Endothelial cell of umbilical vein (primary cell): ENCODE measurements at regions not wholly inside any gene's neighbourhood (a gene's known extent, or its start where the extent isn't known, plus 50 kb on each side); places are given as distances from the start of the nearest gene placed in this dataset.

Source experiments
- BruUV-seq: library from RNA; stranded (reverse); fragments of 400-500 nt; replicated peaks from 2 replicates; lab custom pipeline; 2021; lab: Mats Ljungman, UMichigan
- CTCF ChIA-PET: fragments of 300-600, 350-600 bp; sonication (Branson Sonifier 250); formaldehyde crosslinking; loops from one replicate; lab custom pipeline; 2021; ENCODE audit warnings: antibody characterized with exemption, inconsistent platforms; lab: Charles Lee
- POLR2A ChIA-PET: fragments of 300-600, 350-600 bp; sonication (Branson Sonifier 250); formaldehyde crosslinking; loops from one replicate; lab custom pipeline; 2021; ENCODE audit warnings: antibody characterized with exemption, inconsistent platforms; lab: Charles Lee
- DNase-seq: peaks from one replicate; pipeline ENCODE4 v3.0.0-alpha.2; 2011; ENCODE audit warnings: low read depth, low spot score
- FAIRE-seq: peaks from 2 replicates; lab custom pipeline; 2011; peaks lifted over from hg19 to GRCh38; lab: Jason Lieb, UNC
- H2AFZ ChIP-seq: 2 replicates; pipeline ENCODE4 v1.6.0; 2012; ENCODE audit warnings: low read depth, low read length, control low read depth, inconsistent platforms
- H3K27ac ChIP-seq: 2 replicates; pipeline ENCODE4 v1.5.1; 2011; ENCODE audit warnings: low read depth, mild to moderate bottlenecking, control low read depth, low read length, moderate library complexity; ENCODE audit not compliant: insufficient read depth
- H3K27me3 ChIP-seq, 2 experiments: 2 replicates each; pipeline versions ENCODE4 v1.6.0 to v1.6.1; 2011; ENCODE audit warnings: low read length in 2 of 2, mixed read lengths in 1 of 2; ENCODE audit not compliant: control insufficient read depth in 2 of 2, insufficient read depth in 2 of 2
- H3K36me3 ChIP-seq, 2 experiments: 2 replicates in 1 of 2; 3 replicates in 1 of 2; pipeline ENCODE4 v1.5.1; 2011; ENCODE audit warnings: low read length in 2 of 2, mild to moderate bottlenecking in 1 of 2, moderate library complexity in 1 of 2; ENCODE audit not compliant: control insufficient read depth in 2 of 2, insufficient read depth in 2 of 2; ENCODE audit errors: extremely low read depth in 1 of 2
- H3K4me1 ChIP-seq: 3 replicates; pipeline ENCODE4 v1.5.1; 2011; ENCODE audit warnings: mild to moderate bottlenecking, low read length; ENCODE audit not compliant: control insufficient read depth, insufficient read depth; ENCODE audit errors: extremely low read depth
- H3K4me2 ChIP-seq: 2 replicates; pipeline ENCODE4 v1.6.1; 2011; ENCODE audit warnings: low read length, control low read depth, mixed read lengths; ENCODE audit not compliant: insufficient read depth
- H3K4me3 ChIP-seq, 3 experiments: fragments of 200-600 bp in 1 of 3; sonication (generic), shearing (Covaris generic) in 1 of 3; replicated peaks in 1 of 3; 2 replicates each; pipeline ENCODE4 v1.5.1; 2011 to 2016; ENCODE audit warnings: control low read depth in 3 of 3, low read length in 3 of 3, mild to moderate bottlenecking in 2 of 3, inconsistent platforms in 1 of 3, low read depth in 1 of 3, moderate library complexity in 1 of 3; ENCODE audit not compliant: insufficient read depth in 1 of 3
- H3K79me2 ChIP-seq: 2 replicates; pipeline ENCODE4 v1.6.0; 2012; ENCODE audit warnings: low read length, inconsistent platforms; ENCODE audit not compliant: control insufficient read depth, insufficient read depth
- H3K9ac ChIP-seq: replicated peaks from 2 replicates; pipeline ENCODE3; 2011; ENCODE audit warnings: low read length, control low read depth; ENCODE audit not compliant: insufficient read depth; ENCODE audit errors: extremely low read depth
- H3K9me1 ChIP-seq: replicated peaks from 3 replicates; pipeline ENCODE4 v1.6.0; 2011; ENCODE audit warnings: mild to moderate bottlenecking, low read length; ENCODE audit not compliant: control insufficient read depth, insufficient read depth; ENCODE audit errors: extremely low read depth
- H3K9me3 ChIP-seq: replicated peaks from 2 replicates; pipeline ENCODE4 v1.5.1; 2012; ENCODE audit warnings: low read length, inconsistent platforms; ENCODE audit not compliant: control insufficient read depth, insufficient read depth
- H4K20me1 ChIP-seq: replicated peaks from 2 replicates; pipeline ENCODE3; 2011; ENCODE audit warnings: mild to moderate bottlenecking, low read length; ENCODE audit not compliant: control insufficient read depth, insufficient read depth; ENCODE audit errors: extremely low read depth
- EZH2 ChIP-seq: IDR thresholded peaks from 2 replicates; pipeline ENCODE4 v1.6.1; 2012; ENCODE audit warnings: borderline replicate concordance, low read depth, mild to moderate bottlenecking, moderate library complexity, low read length, inconsistent platforms; ENCODE audit not compliant: severe bottlenecking
- FOS ChIP-seq: IDR thresholded peaks from 2 replicates; pipeline ENCODE4 v1.6.1; 2011; ENCODE audit warnings: mild to moderate bottlenecking, low read length, moderate library complexity, borderline replicate concordance; ENCODE audit not compliant: insufficient read depth
- GATA2 ChIP-seq: IDR thresholded peaks from 2 replicates; pipeline ENCODE4 v1.7.0; 2011; ENCODE audit warnings: low read depth, mild to moderate bottlenecking, moderate library complexity, mixed read lengths, low read length; ENCODE audit not compliant: insufficient read length, insufficient read depth
- JUN ChIP-seq: IDR thresholded peaks from 2 replicates; pipeline ENCODE4 v1.6.1; 2011; ENCODE audit warnings: borderline replicate concordance, low read depth; ENCODE audit not compliant: insufficient read length, insufficient read depth
- MYC ChIP-seq: IDR thresholded peaks from one replicate; pipeline ENCODE4 v1.6.1; 2011; ENCODE audit warnings: mild to moderate bottlenecking, low read depth, low read length
- POLR2A ChIP-seq: IDR thresholded peaks from 2 replicates; pipeline ENCODE4 v1.6.1; 2012; ENCODE audit warnings: low read depth, mild to moderate bottlenecking, control low read depth, low read length
- POLR2AphosphoS5 ChIP-seq: IDR thresholded peaks from 2 replicates; pipeline ENCODE4 v1.6.1; 2012; ENCODE audit warnings: low read depth, mild to moderate bottlenecking, control low read depth, low read length, moderate library complexity; ENCODE audit not compliant: insufficient read depth
- dilution Hi-C: fragments of 300-500 bp; cut with MboI; formaldehyde crosslinking; loops from one replicate; pipeline ENCODE4 v1.15.0; 2019; ENCODE audit warnings: low sequenced_read_pairs; ENCODE audit not compliant: extremely low pct_ligation_motif_present
- intact Hi-C: fragments of 100-400 bp; cut with micrococcal nuclease; formaldehyde crosslinking; loops from one replicate; pipeline ENCODE4 v1.10.0; 2022
- TF ChIP-seq, protein P1 (sequence below), 2 donors: IDR thresholded peaks; 1 replicate in 1 of 2; 2 replicates in 1 of 2; pipeline ENCODE4 v1.5.1; 2011; ENCODE audit warnings: low read length in 2 of 2, mild to moderate bottlenecking in 2 of 2, moderate library complexity in 2 of 2, control low read depth in 1 of 2, inconsistent platforms in 1 of 2, low read depth in 1 of 2; ENCODE audit not compliant: insufficient read depth in 1 of 2; ENCODE audit errors: extremely low read depth in 1 of 2
- TF ChIP-seq, protein P2 (sequence below): IDR thresholded peaks from 2 replicates; pipeline ENCODE4 v1.6.1; 2011; ENCODE audit not compliant: insufficient read depth, insufficient read length

DNA sequence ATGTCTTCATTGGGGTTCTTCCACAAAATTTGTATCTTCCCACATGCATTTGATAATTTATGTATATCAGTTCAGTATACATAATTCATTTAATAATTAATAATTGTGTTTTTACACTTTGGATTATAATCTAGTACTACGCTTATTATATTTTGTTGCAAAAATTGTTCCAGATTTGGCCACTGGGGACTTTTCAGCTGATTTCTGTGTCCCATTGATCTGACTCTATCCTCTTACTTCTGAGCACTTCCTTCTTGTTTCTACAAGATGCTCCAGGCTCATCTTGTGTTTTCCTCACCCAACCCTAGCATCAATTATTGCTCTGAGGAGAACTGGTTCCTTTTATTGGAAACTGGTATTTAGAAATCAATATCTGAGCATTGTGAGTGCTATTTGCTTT, 215.3 kb upstream of the CDH19 start:
- H2AFZ ChIP-seq: no peak overlapping the region
- H3K4me2 ChIP-seq: no peak overlapping the region
- no peaks in the 10 kb centered on the region for H3K9me1 ChIP-seq
- no peak overlapping the region for H3K27ac ChIP-seq
- DNase-seq (no peak), FAIRE-seq (no peak)
- intact Hi-C loops: no loop called here
- no peak overlapping the region for H3K4me3 ChIP-seq
- no peaks in the 10 kb centered on the region for H3K9me3 ChIP-seq
- no peaks in the 10 kb centered on the region for H3K36me3 ChIP-seq
- H3K9ac ChIP-seq: no peak overlapping the region
- no peaks in the 10 kb centered on the region for H3K27me3 ChIP-seq
- ChIA-PET CTCF (interaction anchor here (1.0 kb wide), 1 partner anchor 26 kb away, joined by 3 read pairs; no protein-coding TSS in a partner anchor), POLR2A (no interaction called here)
- no TSS peak for BruUV-seq
- TF ChIP-seq, protein P1, sequence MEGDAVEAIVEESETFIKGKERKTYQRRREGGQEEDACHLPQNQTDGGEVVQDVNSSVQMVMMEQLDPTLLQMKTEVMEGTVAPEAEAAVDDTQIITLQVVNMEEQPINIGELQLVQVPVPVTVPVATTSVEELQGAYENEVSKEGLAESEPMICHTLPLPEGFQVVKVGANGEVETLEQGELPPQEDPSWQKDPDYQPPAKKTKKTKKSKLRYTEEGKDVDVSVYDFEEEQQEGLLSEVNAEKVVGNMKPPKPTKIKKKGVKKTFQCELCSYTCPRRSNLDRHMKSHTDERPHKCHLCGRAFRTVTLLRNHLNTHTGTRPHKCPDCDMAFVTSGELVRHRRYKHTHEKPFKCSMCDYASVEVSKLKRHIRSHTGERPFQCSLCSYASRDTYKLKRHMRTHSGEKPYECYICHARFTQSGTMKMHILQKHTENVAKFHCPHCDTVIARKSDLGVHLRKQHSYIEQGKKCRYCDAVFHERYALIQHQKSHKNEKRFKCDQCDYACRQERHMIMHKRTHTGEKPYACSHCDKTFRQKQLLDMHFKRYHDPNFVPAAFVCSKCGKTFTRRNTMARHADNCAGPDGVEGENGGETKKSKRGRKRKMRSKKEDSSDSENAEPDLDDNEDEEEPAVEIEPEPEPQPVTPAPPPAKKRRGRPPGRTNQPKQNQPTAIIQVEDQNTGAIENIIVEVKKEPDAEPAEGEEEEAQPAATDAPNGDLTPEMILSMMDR (IDR thresholded peaks at IDR 0.05; ENCODE audit: extremely low read depth in 1 of 2, insufficient read depth in 1 of 2, low read depth in 1 of 2, low read length in 2 of 2): no peak
- TF ChIP-seq POLR2AphosphoS5 (no peak), JUN (no peak), POLR2A (no peak), MYC (no peak), EZH2 (no peak), GATA2 (no peak), FOS (no peak)
- TF ChIP-seq, protein P2, sequence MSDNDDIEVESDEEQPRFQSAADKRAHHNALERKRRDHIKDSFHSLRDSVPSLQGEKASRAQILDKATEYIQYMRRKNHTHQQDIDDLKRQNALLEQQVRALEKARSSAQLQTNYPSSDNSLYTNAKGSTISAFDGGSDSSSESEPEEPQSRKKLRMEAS: no peak
- no peaks in the 10 kb centered on the region for H3K79me2 ChIP-seq
- dilution Hi-C loops: no loop called here
- H4K20me1 ChIP-seq: no peaks in the 10 kb centered on the region
- no peaks in the 10 kb centered on the region for H3K4me1 ChIP-seq
